Adipocyte (in vitro differentiated cells): ENCODE measurements at regions not wholly inside any gene's neighbourhood (a gene's known extent, or its start where the extent isn't known, plus 50 kb on each side); places are given as distances from the start of the nearest gene placed in this dataset.

Experiments
- DNase-seq: peaks from one replicate; pipeline ENCODE4 v3.0.0-alpha.2; 2015; ENCODE audit warnings: low read depth
- H3K27me3 ChIP-seq: replicated peaks from 2 replicates; pipeline ENCODE4 v1.7.0; 2013; ENCODE audit warnings: mild to moderate bottlenecking, low read length, moderate library complexity; ENCODE audit not compliant: control insufficient read depth, insufficient read depth
- H3K36me3 ChIP-seq: 2 replicates; pipeline ENCODE4 v1.7.0; 2013; ENCODE audit warnings: low read length, mild to moderate bottlenecking, moderate library complexity; ENCODE audit not compliant: control insufficient read depth, insufficient read depth, severe bottlenecking
- H3K4me1 ChIP-seq: 2 replicates; pipeline ENCODE4 v1.7.0; 2013; ENCODE audit warnings: mild to moderate bottlenecking, low read length, moderate library complexity; ENCODE audit not compliant: control insufficient read depth, insufficient read depth
- H3K4me3 ChIP-seq: 2 replicates; pipeline ENCODE4 v1.7.0; 2013; ENCODE audit warnings: mild to moderate bottlenecking, low read length, moderate library complexity
- H3K9ac ChIP-seq: 2 replicates; pipeline ENCODE4 v1.7.0; 2013; ENCODE audit warnings: mild to moderate bottlenecking, low read length, moderate library complexity
- H3K9me3 ChIP-seq: 2 replicates; pipeline ENCODE4 v1.7.0; 2013; ENCODE audit warnings: mild to moderate bottlenecking, low read length, moderate library complexity; ENCODE audit not compliant: control insufficient read depth

DNA sequence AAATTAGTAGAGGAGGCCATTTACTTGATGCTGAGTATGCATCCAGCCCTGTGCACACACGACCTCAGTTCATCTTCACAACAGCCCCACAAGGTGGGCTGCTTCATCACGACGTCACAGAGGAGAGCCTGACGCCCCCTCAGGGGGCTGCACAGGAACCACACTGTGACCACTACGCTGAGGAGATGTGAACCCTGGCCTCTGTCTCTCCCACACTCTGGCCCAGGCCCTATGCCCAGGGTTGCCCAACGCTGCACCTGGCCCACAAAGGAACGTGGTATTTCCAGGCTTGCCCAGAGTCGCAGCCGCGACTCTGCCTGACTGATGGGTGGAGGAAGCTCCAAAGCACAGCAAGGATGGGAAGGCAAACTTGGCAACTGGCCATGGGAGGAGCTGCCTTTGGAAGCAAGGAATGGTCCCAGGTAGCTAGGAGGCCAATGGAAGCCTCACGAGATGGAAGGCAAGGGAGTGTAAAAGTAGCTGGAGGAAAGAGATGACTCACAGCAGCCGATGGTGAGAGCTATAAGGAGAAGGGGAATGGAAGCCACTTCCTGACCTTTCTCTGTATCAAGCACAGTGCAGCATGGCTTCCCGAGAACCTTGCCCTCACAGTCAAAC lies 226.0 kb downstream of the KLF13 start:
- no peak overlapping the region for H3K4me3 ChIP-seq
- DNase-seq: no peak
- no peaks in the 10 kb centered on the region for H3K27me3 ChIP-seq
- no peaks in the 10 kb centered on the region for H3K36me3 ChIP-seq
- H3K9ac ChIP-seq: no peak overlapping the region
- peaks cover 9% of the 10 kb centered on the region for H3K4me1 ChIP-seq
- no peaks in the 10 kb centered on the region for H3K9me3 ChIP-seq

GRCh38 chr15:31554261-31554660 lies 227.6 kb downstream of the KLF13 start:
- Histone ChIP-seq H3K9ac (no peak overlapping the region), H3K36me3 (no peaks in the 10 kb centered on the region), H3K27me3 (no peaks in the 10 kb centered on the region), H3K4me3 (no peak overlapping the region), H3K4me1 (peaks cover 9% of the 10 kb centered on the region), H3K9me3 (no peaks in the 10 kb centered on the region)
- peak; percentile 23 for DNase-seq

- H3K9me3 ChIP-seq: no peaks in the 10 kb centered on the region
- H3K4me1 ChIP-seq: peaks cover 9% of the 10 kb centered on the region
- no peak overlapping the region for H3K4me3 ChIP-seq
- no peaks in the 10 kb centered on the region for H3K27me3 ChIP-seq
- no peak overlapping the region for H3K9ac ChIP-seq
- no peaks in the 10 kb centered on the region for H3K36me3 ChIP-seq
- no peak for DNase-seq
Measured at GRCh38 chr15:31555022-31555421, 228.4 kb downstream of the KLF13 start.

- H3K4me3 ChIP-seq: no peak overlapping the region
- H3K36me3 ChIP-seq: no peaks in the 10 kb centered on the region
- DNase-seq: no peak
- H3K27me3 ChIP-seq: no peaks in the 10 kb centered on the region
- H3K9ac ChIP-seq: no peak overlapping the region
- H3K4me1 ChIP-seq: peaks cover 13% of the 10 kb centered on the region
- no peaks in the 10 kb centered on the region for H3K9me3 ChIP-seq
Measured at GRCh38 chr15:31556494-31557150, 230.0 kb downstream of the KLF13 start.

GRCh38 chr15:31557899-31558298 lies 231.3 kb downstream of the KLF13 start:
- DNase-seq: no peak
- no peaks in the 10 kb centered on the region for H3K36me3 ChIP-seq
- H3K9ac ChIP-seq: no peak overlapping the region
- peaks cover 13% of the 10 kb centered on the region for H3K4me1 ChIP-seq
- H3K27me3 ChIP-seq: no peaks in the 10 kb centered on the region
- no peak overlapping the region for H3K4me3 ChIP-seq
- no peaks in the 10 kb centered on the region for H3K9me3 ChIP-seq

DNA sequence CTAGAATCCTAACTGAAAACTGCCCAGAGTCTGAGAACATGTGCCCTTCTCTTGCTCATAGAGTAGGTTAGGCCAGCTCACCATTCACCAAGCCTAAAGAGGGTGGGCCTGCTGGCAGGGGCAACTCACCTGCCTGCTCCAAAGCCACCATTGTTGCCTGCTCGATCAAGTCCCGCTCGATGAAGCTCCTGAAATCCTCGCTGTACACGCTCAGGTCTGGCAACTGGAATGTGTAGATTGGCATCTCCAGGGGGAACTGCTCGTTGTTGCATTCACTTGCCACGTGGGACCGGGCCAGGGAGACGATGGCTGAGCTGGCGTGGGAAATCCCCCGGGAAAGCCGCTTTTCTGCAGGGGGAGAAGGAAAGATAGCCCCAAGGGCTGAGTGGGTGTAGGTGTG lies 232.2 kb downstream of the KLF13 start:
- Histone ChIP-seq H3K27me3 (no peaks in the 10 kb centered on the region), H3K4me1 (peaks cover 12% of the 10 kb centered on the region), H3K9me3 (no peaks in the 10 kb centered on the region), H3K4me3 (no peak overlapping the region), H3K9ac (no peak overlapping the region), H3K36me3 (no peaks in the 10 kb centered on the region)
- DNase-seq: no peak

DNA sequence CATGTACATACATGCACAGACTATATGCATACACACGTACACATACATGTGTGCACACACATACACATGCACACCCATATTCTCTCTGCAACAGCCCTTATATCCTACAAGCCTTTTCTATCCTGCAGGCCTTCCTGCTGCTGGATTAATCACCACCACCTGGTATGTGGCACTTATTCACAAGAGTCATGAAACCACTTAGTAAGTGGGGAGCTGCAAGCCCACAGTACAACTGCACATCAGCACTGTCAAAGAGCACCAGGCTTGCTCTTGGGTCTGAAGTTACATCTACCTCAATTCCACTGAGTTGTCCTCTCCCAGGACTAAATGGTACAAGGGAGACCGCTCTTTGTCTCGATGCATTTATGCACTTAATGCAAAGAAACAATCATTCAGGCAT lies 233.2 kb downstream of the KLF13 start:
- Histone ChIP-seq H3K27me3 (no peaks in the 10 kb centered on the region), H3K4me3 (no peak overlapping the region), H3K4me1 (peaks cover 4% of the 10 kb centered on the region), H3K36me3 (no peaks in the 10 kb centered on the region), H3K9me3 (no peaks in the 10 kb centered on the region), H3K9ac (no peak overlapping the region)
- no peak for DNase-seq

DNA sequence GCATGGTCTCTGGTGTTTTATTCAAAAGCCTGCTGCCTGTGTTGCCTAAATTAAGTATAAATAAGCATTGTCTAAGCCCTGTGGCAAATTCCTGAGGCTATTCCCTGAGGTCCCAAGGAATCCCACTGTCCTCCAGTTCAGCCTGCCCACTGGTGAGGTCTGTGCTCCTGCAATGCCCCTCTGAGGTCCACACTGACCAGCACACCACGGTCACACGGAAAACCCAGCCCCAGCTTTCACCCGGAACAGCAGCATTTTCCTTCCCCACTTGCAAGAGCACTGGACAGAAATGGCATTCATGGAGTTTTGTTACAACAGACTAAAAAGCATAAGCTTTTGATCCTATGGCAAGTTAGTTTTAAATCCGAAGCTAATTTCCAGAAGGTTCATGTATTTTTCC lies 234.0 kb downstream of the KLF13 start:
- Histone ChIP-seq H3K4me1 (peaks cover 4% of the 10 kb centered on the region), H3K9ac (no peak overlapping the region), H3K4me3 (no peak overlapping the region), H3K27me3 (no peaks in the 10 kb centered on the region), H3K9me3 (no peaks in the 10 kb centered on the region), H3K36me3 (no peaks in the 10 kb centered on the region)
- peak; percentile 8 for DNase-seq

GRCh38 chr15:31561156-31561555 lies 234.5 kb downstream of the KLF13 start:
- H3K36me3 ChIP-seq: no peaks in the 10 kb centered on the region
- H3K9me3 ChIP-seq: no peaks in the 10 kb centered on the region
- H3K9ac ChIP-seq: no peak overlapping the region
- H3K4me1 ChIP-seq: peaks cover 4% of the 10 kb centered on the region
- H3K4me3 ChIP-seq: no peak overlapping the region
- H3K27me3 ChIP-seq: no peaks in the 10 kb centered on the region
- no peak for DNase-seq

GRCh38 chr15:31563001-31563400 lies 236.4 kb downstream of the KLF13 start:
- no peak for DNase-seq

DNA sequence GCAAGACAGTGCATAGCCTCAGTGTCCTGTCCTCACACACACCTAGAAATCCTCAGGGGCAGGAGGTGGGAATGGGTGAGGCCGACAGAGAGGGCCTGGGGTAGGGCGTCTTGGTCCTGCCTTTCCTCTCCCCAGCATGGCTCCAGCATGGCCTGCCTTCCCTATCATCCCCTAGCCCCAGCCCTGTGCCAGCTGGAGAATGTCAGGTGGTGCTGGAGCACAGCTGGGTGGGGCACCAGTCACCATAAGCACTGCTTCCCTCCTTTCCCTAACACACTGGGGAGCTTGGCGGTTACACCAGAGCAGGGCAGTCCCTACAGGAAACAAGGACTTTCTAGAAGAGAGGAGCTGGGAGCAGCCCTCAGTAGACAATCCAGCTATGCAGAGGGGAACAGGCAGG lies 236.8 kb downstream of the KLF13 start:
- DNase-seq: no peak
- H3K27me3 ChIP-seq: no peaks in the 10 kb centered on the region
- H3K36me3 ChIP-seq: no peaks in the 10 kb centered on the region
- no peaks in the 10 kb centered on the region for H3K9me3 ChIP-seq
- peaks cover 4% of the 10 kb centered on the region for H3K4me1 ChIP-seq
- H3K9ac ChIP-seq: no peak overlapping the region
- H3K4me3 ChIP-seq: no peak overlapping the region

More at GRCh38 chr15:31563001-31563400, 236.4 kb downstream of the KLF13 start:
- Histone ChIP-seq H3K4me3 (no peak overlapping the region), H3K4me1 (peaks cover 4% of the 10 kb centered on the region), H3K36me3 (no peaks in the 10 kb centered on the region), H3K9me3 (no peaks in the 10 kb centered on the region), H3K9ac (no peak overlapping the region), H3K27me3 (no peaks in the 10 kb centered on the region)

DNA sequence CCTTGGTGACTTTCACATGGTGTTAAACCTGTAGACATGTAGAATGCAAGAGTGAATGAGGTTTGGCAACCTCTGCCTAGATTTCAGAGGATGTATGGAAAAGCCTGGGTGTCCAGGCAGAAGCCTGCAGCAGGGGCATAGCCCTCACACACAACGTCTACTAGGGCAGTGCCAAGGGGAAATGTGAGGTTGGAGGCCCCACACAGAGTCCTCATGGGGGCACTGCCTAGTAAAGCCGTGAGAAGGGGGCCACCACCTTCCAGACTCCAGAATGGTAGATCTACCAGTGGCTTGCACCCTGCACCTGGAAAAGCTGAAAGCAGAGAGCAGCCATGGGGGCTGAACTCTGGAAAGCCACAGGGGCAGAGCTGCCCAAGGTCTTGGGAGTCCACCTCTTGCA lies 241.2 kb downstream of the KLF13 start:
- H3K4me3 ChIP-seq: no peak overlapping the region
- H3K36me3 ChIP-seq: no peaks in the 10 kb centered on the region
- no peaks in the 10 kb centered on the region for H3K27me3 ChIP-seq
- no peak overlapping the region for H3K9ac ChIP-seq
- no peak for DNase-seq
- H3K9me3 ChIP-seq: no peaks in the 10 kb centered on the region
- H3K4me1 ChIP-seq: no peaks in the 10 kb centered on the region
